Esophagus squamous epithelium (tissue), 5 donors: ENCODE measurements at regions not wholly inside any gene's neighbourhood (a gene's known extent, or its start where the extent isn't known, plus 50 kb on each side); places are given as distances from the start of the nearest gene placed in this dataset.

Source experiments
- DNase-seq: peaks from one replicate; lab custom pipeline; 2025; lab: John Stamatoyannopoulos, UW
- H3K27ac ChIP-seq, 4 donors: fragments of 200-600 bp; sonication (generic); one replicate each; pipeline ENCODE4 v1.5.1; 2016 to 2019; ENCODE audit warnings: mild to moderate bottlenecking in 1 of 4
- H3K27me3 ChIP-seq, 4 donors: fragments of 200-600 bp; sonication (generic); 1 replicate in 3 of 4; 2 replicates in 1 of 4; pipeline versions ENCODE4 v1.5.1 to v1.6.0; 2017 to 2021; ENCODE audit warnings: antibody characterized with exemption in 1 of 4
- H3K36me3 ChIP-seq, 3 donors: fragments of 200-600 bp; sonication (generic); one replicate each; pipeline ENCODE4 v1.5.1; 2016 to 2019
- H3K4me1 ChIP-seq, 3 donors: fragments of 200-600 bp; sonication (generic); one replicate each; pipeline ENCODE4 v1.5.1; 2017 to 2019
- H3K4me3 ChIP-seq, 4 donors: fragments of 200-600 bp; sonication (generic); 1 replicate in 3 of 4; 2 replicates in 1 of 4; pipeline ENCODE4 v1.5.1; 2016 to 2019; ENCODE audit warnings: mild to moderate bottlenecking in 2 of 4, moderate library complexity in 1 of 4
- H3K9me3 ChIP-seq, 3 donors: fragments of 200-600 bp; sonication (generic); one replicate each; pipeline ENCODE4 v1.5.1; 2016 to 2019
- CTCF ChIP-seq, 6 experiments: fragments of 450-650 bp in 4 of 6; fragments of 200-600 bp in 2 of 6; sonication (generic) in 2 of 6; IDR thresholded peaks; one replicate each; pipeline ENCODE4 v1.5.1; 2016 to 2019; ENCODE audit warnings: antibody characterized with exemption in 6 of 6, mild to moderate bottlenecking in 4 of 6, moderate library complexity in 4 of 6
- POLR2A ChIP-seq, 4 donors: fragments of 450-650 bp; IDR thresholded peaks; one replicate each; pipeline ENCODE4 v1.6.1; 2017; ENCODE audit warnings: antibody characterized with exemption in 4 of 4, mild to moderate bottlenecking in 4 of 4, moderate library complexity in 3 of 4
- WGBS, 2 donors: methylation state at CpG; one replicate each; pipeline ENCODE4 v1.1.5; 2018; 5-methylcytosine and 5-hydroxymethylcytosine counted together
- intact Hi-C: fragments of 100-400 bp; cut with DNase I; formaldehyde crosslinking; loops from one replicate; pipeline ENCODE4 v1.15.0; 2022
- donor health status: DM: yes; HTN: yes; CAD: no.

GRCh38 chr7:42468471-42468870 is 231.5 kb upstream of the GLI3 start:
- intact Hi-C loops, result no loop called here
- Histone ChIP-seq H3K4me1 (no peaks in the 10 kb centered on the region), H3K9me3 (no peaks in the 10 kb centered on the region), H3K27ac (no peak overlapping the region), H3K36me3 (no peaks in the 10 kb centered on the region), H3K4me3 (no peak overlapping the region), H3K27me3 (no peaks in the 10 kb centered on the region)
- no peak for TF ChIP-seq CTCF (IDR thresholded peaks at IDR 0.05)
- no peak for TF ChIP-seq POLR2A (IDR thresholded peaks at IDR 0.05)
- no peak for DNase-seq
- WGBS, 2 donors, result 68 to 79% methylated on average over 5 to 6 of the region's 7 CpGs

GRCh38 chr7:42461537-42461936 is 224.5 kb upstream of the GLI3 start:
- Histone ChIP-seq H3K27me3 (no peaks in the 10 kb centered on the region), H3K4me1 (no peaks in the 10 kb centered on the region), H3K4me3 (no peak overlapping the region), H3K27ac (no peak overlapping the region), H3K36me3 (no peaks in the 10 kb centered on the region), H3K9me3 (no peaks in the 10 kb centered on the region)
- WGBS, 2 donors, result 71% methylated on average over 1 of the region's 1 CpG; no CpG with 5 or more reads in 1 of the 2 donors
- DNase-seq, result no peak
- intact Hi-C loops, result no loop called here
- TF ChIP-seq POLR2A (IDR thresholded peaks at IDR 0.05) (no peak), CTCF (IDR thresholded peaks at IDR 0.05) (no peak)

- Histone ChIP-seq H3K36me3 (no peaks in the 10 kb centered on the region), H3K27ac (no peak overlapping the region), H3K27me3 (no peaks in the 10 kb centered on the region), H3K4me3 (no peak overlapping the region), H3K9me3 (no peaks in the 10 kb centered on the region), H3K4me1 (no peaks in the 10 kb centered on the region)
- TF ChIP-seq POLR2A (IDR thresholded peaks at IDR 0.05) (no peak), CTCF (IDR thresholded peaks at IDR 0.05) (no peak)
- no peak for DNase-seq
- intact Hi-C loops, result no loop called here
- WGBS, 2 donors, result 11 to 21% methylated on average over 1 of the region's 1 CpG
Measured at GRCh38 chr7:42460933-42461332, 223.9 kb upstream of the GLI3 start.

GRCh38 chr7:42460148-42460547 is 223.1 kb upstream of the GLI3 start:
- intact Hi-C loops, result no loop called here
- WGBS, 2 donors, result 64 to 67% methylated on average over 2 of the region's 2 CpGs
- TF ChIP-seq POLR2A (IDR thresholded peaks at IDR 0.05) (no peak), CTCF (IDR thresholded peaks at IDR 0.05) (no peak)

GRCh38 chr7:42457663-42458062 is 220.7 kb upstream of the GLI3 start:
- no peak for TF ChIP-seq CTCF (IDR thresholded peaks at IDR 0.05)
- no peak for TF ChIP-seq POLR2A (IDR thresholded peaks at IDR 0.05)
- intact Hi-C loops, result no loop called here
- 73 to 82% methylated on average over 2 to 3 of the region's 3 CpGs for WGBS, 2 donors

More at GRCh38 chr7:42460148-42460547, 223.1 kb upstream of the GLI3 start:
- Histone ChIP-seq H3K27me3 (no peaks in the 10 kb centered on the region), H3K4me3 (no peak overlapping the region), H3K27ac (no peak overlapping the region), H3K36me3 (no peaks in the 10 kb centered on the region), H3K4me1 (no peaks in the 10 kb centered on the region), H3K9me3 (no peaks in the 10 kb centered on the region)
- no peak for DNase-seq

More at GRCh38 chr7:42457663-42458062, 220.7 kb upstream of the GLI3 start:
- Histone ChIP-seq H3K27me3 (no peaks in the 10 kb centered on the region), H3K9me3 (no peaks in the 10 kb centered on the region), H3K36me3 (no peaks in the 10 kb centered on the region), H3K4me3 (no peak overlapping the region), H3K27ac (no peak overlapping the region), H3K4me1 (no peaks in the 10 kb centered on the region)
- no peak for DNase-seq
